AG08395 (cell line): ENCODE measurements at regions not wholly inside any gene's neighbourhood (a gene's known extent, or its start where the extent isn't known, plus 50 kb on each side); places are given as distances from the start of the nearest gene placed in this dataset.
"Not testable (repeated sequence)": the region's sequence is repeated elsewhere in the genome, so short reads cannot be mapped to it uniquely, and the experiment has no call there.

ENCODE experiments used
- DNase-seq: peaks from one replicate; pipeline ENCODE4 v3.0.0; 2012; ENCODE audit warnings: mixed read lengths, low spot score

DNA sequence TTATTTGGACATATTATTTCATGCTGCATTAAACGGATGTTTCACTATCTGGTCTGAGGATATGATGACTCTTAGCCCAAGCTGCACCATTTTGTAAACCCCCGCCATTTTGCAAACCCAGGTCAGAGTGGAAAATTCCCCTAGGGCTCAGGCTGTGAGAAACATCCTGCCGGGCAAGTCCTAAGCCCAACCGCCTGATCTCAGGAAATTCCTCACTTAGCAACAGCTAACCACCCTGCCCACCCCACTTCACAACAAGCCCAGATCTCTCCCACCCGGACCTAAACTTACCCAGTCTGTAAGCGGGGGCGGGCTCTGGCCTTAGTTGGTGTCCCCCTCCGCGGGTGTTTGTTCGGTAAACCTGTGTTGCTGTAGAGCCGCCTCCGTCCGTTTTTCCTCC lies 2747.1 kb downstream of the PCDH7 start:
- DNase-seq = no peak

DNA sequence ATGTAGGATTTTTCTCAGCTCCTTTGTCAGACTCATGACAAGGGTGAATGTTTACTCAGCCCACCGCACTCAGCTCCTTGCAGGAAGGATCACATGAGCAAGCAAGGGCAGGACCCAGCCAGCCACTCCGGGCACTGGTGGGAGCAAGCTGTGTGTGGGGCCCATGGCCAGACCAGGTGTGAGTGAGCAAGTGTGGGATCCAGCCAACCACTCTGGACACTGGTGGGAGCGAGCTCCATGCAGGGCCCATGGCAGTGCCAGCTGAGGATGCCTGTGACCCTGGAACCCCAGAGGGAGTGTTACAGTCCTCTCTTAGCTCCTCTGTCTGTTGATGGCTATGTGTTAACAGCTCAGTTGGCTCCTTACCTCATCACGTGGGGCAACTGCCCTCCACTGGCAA lies 2750.6 kb downstream of the PCDH7 start:
- no peak for DNase-seq

GRCh38 chr4:33477715-33478114 lies 2757.5 kb downstream of the PCDH7 start:
- no peak for DNase-seq

- DNase-seq = no peak
Observed at GRCh38 chr4:33482773-33483172, 2761.5 kb downstream of the ARAP2 start.

DNA sequence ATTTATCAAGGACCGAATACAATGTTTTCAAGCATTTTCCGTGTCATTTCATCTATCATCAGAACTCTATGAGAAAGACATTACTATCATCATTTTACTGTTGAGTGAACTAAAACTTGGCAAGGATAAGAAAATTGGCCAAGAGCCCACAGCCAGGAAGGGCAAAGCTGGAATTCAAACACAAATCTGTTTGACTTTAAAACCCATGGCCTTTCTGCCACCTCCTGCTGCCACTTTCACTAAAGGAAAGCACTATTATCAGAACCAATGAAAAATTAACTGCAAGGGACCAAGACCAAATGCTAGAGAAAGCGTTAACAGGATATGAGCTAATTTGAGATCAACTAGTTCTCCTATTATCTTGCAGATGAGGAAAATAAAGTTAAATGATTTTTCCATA lies 2759.2 kb downstream of the ARAP2 start:
- DNase-seq = no peak

DNA sequence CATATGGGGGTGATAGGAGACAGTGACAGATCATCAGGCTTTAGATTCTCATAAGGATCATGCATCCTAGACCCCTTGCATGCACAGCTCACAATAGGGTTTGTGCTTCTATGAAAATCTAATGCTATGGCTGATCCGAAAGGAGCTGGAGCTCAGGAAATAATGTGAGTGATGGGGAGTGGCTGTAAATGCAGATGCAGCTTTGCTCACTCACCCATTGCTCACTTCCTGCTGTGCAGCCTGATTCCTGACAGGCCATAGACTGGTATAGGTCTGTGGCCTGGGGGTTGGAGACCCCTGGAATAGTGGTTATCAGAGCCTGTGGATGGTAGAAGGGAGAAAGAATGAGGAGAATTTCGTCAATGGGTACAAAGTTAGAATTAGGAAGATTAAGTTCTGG lies 2751.1 kb downstream of the ARAP2 start:
- DNase-seq = no peak

DNA sequence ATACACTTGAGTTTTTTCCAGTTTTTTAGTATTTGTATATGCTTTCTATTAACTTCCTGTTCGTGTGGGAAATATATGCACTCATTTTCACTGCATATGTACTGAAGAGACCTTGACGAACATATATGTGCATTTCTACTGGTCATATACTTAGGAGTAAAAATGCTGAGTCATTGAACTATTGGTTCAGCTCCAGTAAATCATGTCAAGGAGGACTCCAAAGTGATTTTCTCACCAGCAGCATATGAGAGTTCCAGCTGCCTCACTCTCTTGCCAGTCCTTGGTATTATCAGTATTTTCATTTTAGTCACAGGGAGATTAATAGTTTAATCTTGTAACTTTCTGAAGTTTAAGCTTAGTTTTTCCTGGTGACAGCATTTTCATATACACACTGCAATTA lies 2750.2 kb downstream of the ARAP2 start:
- DNase-seq = no peak

- DNase-seq = not testable (repeated sequence)
Observed at GRCh38 chr4:33501587-33501986, 2742.7 kb downstream of the ARAP2 start.

GRCh38 chr4:33512397-33512796 lies 2731.9 kb downstream of the ARAP2 start:
- DNase-seq = no peak

DNA sequence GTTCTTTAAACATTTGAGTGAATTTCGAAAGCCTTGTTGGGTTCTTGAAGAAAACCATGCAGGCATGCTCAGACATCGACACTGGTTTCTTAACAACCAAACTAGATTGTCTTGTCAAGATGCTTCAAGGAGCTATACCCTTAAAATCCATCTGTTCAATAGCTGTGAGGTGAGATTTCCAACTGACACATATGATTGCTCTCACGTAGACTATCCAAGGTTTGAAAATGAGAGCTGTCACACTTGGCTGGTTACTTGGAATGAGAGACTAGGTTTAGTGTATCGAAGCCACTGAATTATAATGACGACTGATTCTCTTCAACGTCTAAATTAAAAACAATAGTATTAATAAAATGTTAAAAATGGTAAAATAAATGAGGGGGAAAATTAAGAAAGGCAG lies 2725.5 kb downstream of the ARAP2 start:
- DNase-seq = no peak

GRCh38 chr4:33532821-33533220 lies 2711.5 kb downstream of the ARAP2 start:
- no peak for DNase-seq

DNA sequence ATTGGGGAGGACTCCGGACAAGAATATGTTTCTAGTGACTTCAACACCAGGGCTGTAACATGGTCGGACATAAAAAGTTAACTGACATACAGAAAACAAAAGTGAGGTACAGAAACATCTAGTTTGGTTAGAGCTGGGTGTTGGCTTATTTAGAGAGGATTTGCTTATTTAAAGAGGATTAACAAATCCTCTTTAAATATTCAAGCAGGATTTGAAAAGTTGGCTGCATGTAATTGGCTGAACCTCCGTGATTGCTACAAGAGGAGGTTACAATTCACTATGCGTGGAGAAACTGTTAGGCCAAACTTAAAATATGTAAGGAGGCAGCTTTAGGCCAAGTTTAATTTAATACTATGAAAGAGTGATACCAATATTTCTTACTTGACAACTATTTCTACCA lies 2707.4 kb downstream of the ARAP2 start:
- DNase-seq = no peak

DNA sequence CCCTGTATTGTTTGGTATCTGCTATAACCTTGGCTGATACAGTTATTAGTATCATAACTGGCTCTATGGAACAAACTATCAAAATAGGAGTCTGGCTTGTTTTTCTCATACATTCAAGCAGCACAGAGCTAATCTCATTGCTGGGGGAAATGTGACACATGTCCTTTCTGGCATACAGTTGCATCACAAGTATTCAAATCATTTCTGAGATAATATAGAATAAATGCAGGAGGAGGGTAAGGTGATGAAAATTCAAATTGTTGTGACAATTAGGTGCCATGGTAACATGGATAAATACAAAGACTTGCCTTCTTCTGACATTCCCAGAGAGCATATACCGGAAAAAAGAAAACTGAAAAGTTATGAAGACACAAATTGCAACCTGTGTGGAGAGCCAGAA lies 2706.8 kb downstream of the ARAP2 start:
- DNase-seq = no peak

DNA sequence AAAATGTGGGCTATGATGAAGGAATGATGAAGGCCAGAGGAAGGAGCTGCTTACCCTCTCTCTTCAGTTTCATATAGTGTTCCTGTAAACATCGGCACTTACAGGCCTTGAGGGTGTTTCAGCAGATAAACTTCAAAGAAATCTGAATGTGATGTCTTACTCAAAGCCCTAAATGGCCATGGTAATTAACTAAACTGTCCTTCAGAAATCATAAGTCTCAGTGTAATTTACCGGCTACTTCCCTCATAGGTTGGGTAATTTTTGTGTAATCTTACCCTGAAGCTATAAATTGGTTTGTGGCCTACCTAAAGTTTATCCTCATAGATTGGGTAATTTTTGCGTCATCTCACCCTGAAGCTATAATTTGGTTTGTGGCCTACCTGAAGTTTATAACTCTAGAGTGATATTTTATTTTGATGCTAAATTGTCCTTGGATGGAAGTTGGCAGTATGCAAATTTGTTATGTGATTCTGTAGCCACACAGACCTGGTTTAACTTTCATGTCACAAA lies 2700.3 kb downstream of the ARAP2 start:
- no peak for DNase-seq

DNA sequence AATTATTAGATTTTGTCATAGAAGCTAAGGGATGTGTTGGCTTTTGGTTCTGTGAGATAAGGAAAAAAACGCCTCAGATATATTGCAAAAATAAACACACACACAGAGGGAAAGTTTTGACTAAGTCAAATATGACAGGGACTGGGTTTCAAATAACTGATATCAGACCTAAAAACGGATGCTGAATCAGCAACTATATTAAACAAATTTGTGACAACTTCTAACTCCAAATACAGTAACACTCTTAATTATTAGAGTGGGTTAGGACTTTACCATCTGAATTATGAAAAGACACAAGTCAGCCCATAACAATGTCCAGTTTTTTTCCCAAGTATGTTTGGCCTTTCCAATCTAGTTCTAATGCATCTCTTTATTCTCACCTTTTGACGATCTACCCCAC lies 2693.1 kb downstream of the ARAP2 start:
- no peak for DNase-seq

GRCh38 chr4:33561259-33561658 lies 2683.1 kb downstream of the ARAP2 start:
- DNase-seq = no peak

DNA sequence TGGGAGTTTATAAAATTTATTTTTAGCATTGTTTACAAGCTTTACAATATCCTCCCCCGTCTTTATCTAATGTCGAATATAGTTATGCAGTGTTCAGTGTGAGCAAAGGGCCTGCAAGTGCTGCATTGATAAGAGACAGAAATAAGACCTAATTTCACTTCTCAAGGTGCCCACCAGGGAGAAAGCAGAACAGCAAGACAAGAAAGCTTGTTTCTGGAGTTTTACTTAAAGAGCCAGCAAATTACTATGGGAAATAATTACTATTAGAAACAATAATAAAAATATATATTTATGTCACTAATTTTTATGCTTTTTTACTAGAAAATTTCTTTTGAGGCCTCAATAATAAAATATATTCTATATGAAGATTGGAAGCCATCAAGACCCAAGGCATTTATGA lies 2677.7 kb downstream of the ARAP2 start:
- no peak for DNase-seq

DNA sequence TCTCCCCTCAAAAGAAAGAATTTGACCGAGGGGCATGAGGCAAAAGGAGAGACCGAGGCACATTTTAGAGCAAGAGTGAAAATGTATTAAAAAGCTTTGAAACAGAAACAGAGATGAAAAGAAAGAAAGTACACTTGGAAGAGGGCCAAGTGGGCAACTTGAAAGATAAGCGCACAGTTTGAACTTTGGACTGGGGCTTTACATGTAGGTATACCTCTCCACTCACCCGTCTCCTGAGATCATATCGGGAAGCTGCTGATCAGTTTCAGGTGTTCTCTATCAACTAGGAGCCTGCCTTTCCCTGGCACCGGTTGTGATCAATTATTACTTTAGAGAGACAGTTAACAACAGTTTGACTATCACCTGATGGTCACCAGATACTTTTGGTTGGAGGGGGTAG lies 2666.5 kb downstream of the ARAP2 start:
- no peak for DNase-seq

- DNase-seq = no peak
Observed at GRCh38 chr4:33579951-33580350, 2664.4 kb downstream of the ARAP2 start.

- no peak for DNase-seq
Observed at GRCh38 chr4:33592701-33593100, 2651.6 kb downstream of the ARAP2 start.

DNA sequence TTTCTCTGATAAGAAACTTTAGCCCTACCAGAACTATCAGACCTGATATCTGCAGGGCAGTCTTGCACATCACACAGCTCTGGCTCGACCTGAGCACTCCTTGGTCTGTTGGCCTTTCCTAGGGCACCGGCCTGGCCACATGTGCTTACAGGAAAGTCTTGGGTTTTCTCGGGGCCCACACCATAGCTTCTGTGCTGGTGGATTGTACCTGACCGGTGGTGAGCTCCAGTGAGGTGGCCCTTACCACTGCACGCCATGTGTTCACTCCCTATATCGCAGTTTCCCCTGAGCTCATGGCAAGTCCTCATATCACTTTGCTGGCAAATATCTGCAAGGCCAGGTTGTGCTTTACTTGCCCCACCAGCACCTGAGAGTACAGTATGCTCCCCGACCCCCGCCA lies 2637.4 kb downstream of the ARAP2 start:
- no peak for DNase-seq

GRCh38 chr4:33616121-33616520 lies 2628.2 kb downstream of the ARAP2 start:
- no peak for DNase-seq

DNA sequence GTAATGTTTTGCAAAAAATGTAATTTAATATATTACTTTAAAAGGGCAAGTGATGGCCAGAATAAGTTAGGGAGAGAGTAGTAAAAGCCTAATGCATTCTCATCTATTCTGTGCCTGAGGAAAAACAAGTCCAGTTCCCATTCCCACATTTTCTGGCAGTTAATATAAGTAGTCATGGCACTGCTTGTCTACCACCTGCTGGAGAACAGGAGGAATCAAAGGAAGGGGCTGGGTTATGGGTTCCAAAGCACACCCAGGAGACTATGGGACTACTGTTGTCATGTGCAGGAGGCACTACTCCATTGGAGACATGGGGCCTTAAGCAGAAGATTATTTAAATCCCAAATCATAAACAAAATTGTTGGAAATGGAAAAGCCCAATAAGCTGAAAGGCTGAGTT lies 2618.6 kb downstream of the ARAP2 start:
- no peak for DNase-seq

DNA sequence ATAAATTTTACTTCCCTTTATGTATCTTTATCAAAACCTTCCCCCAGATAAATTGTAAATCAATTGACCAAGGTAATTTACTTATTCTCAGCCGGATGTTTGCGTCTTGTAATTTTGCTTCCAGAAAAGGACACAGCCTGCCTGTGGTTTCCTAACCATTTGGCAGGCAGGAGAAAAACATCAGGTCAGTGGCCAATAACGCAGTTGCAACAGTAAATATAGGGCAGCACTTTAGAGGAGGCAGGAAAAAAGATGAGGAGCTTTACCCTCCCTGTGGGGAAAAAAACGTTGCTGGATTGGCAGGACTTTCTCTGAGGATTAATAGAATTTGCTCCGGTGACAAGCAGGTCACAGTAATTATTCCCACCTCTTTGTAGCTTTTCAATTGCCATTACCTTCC lies 2618.1 kb downstream of the ARAP2 start:
- DNase-seq = no peak

- DNase-seq = no peak
Observed at GRCh38 chr4:33628296-33628695, 2616.0 kb downstream of the ARAP2 start.
